Neutrophil (primary cell): ENCODE measurements at regions not wholly inside any gene's neighbourhood (a gene's known extent, or its start where the extent isn't known, plus 50 kb on each side); places are given as distances from the start of the nearest gene placed in this dataset.

Experiments
- H3K27ac ChIP-seq: fragments of 200-600 bp; sonication (generic); 2 replicates; pipeline ENCODE4 v1.5.1; 2016; ENCODE audit warnings: mild to moderate bottlenecking, moderate library complexity
- H3K27me3 ChIP-seq: fragments of 200-600 bp; sonication (generic); 2 replicates; pipeline ENCODE4 v1.6.0; 2016; ENCODE audit warnings: mild to moderate bottlenecking
- H3K36me3 ChIP-seq: fragments of 200-600 bp; sonication (generic); 2 replicates; pipeline ENCODE4 v1.5.1; 2017
- H3K4me1 ChIP-seq, 2 experiments: fragments of 200-600 bp in 1 of 2; sonication (generic) in 1 of 2; 1 replicate in 1 of 2; 2 replicates in 1 of 2; pipeline versions ENCODE4 v1.5.1 to v1.6.1; 2013 to 2016; ENCODE audit warnings: low read depth in 1 of 2, low read length in 1 of 2, mild to moderate bottlenecking in 1 of 2, moderate library complexity in 1 of 2; ENCODE audit not compliant: control insufficient read depth in 1 of 2, insufficient read depth in 1 of 2
- H3K4me3 ChIP-seq, 2 experiments: fragments of 200-600 bp in 1 of 2; sonication (generic) in 1 of 2; 1 replicate in 1 of 2; 2 replicates in 1 of 2; pipeline ENCODE4 v1.5.1; 2013 to 2016; ENCODE audit warnings: low read depth in 1 of 2, low read length in 1 of 2, mild to moderate bottlenecking in 1 of 2, moderate library complexity in 1 of 2
- H3K9me3 ChIP-seq: fragments of 200-600 bp; sonication (generic); 2 replicates; pipeline ENCODE4 v1.5.1; 2016
- TF ChIP-seq, protein P1 (sequence below): fragments of 200-600 bp; sonication (generic); IDR thresholded peaks from 2 replicates; pipeline ENCODE4 v1.5.1; 2016; ENCODE audit warnings: antibody characterized with exemption

- TF ChIP-seq, protein P1, sequence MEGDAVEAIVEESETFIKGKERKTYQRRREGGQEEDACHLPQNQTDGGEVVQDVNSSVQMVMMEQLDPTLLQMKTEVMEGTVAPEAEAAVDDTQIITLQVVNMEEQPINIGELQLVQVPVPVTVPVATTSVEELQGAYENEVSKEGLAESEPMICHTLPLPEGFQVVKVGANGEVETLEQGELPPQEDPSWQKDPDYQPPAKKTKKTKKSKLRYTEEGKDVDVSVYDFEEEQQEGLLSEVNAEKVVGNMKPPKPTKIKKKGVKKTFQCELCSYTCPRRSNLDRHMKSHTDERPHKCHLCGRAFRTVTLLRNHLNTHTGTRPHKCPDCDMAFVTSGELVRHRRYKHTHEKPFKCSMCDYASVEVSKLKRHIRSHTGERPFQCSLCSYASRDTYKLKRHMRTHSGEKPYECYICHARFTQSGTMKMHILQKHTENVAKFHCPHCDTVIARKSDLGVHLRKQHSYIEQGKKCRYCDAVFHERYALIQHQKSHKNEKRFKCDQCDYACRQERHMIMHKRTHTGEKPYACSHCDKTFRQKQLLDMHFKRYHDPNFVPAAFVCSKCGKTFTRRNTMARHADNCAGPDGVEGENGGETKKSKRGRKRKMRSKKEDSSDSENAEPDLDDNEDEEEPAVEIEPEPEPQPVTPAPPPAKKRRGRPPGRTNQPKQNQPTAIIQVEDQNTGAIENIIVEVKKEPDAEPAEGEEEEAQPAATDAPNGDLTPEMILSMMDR = no peak
- no peak overlapping the region for H3K4me3 ChIP-seq
- H3K36me3 ChIP-seq = no peaks in the 10 kb centered on the region
- no peaks in the 10 kb centered on the region for H3K27me3 ChIP-seq
- H3K27ac ChIP-seq = no peak overlapping the region
- H3K9me3 ChIP-seq = no peaks in the 10 kb centered on the region
- no peaks in the 10 kb centered on the region for H3K4me1 ChIP-seq
Observed at GRCh38 chr5:67381236-67381880, 184.8 kb upstream of the CD180 start.

- no peaks in the 10 kb centered on the region for H3K36me3 ChIP-seq
- TF ChIP-seq, protein P1 = no peak
- no peaks in the 10 kb centered on the region for H3K9me3 ChIP-seq
- H3K4me3 ChIP-seq = no peak overlapping the region
- no peaks in the 10 kb centered on the region for H3K4me1 ChIP-seq
- no peak overlapping the region for H3K27ac ChIP-seq
- no peaks in the 10 kb centered on the region for H3K27me3 ChIP-seq
Observed at GRCh38 chr5:67380431-67380830, 183.8 kb upstream of the CD180 start.

DNA sequence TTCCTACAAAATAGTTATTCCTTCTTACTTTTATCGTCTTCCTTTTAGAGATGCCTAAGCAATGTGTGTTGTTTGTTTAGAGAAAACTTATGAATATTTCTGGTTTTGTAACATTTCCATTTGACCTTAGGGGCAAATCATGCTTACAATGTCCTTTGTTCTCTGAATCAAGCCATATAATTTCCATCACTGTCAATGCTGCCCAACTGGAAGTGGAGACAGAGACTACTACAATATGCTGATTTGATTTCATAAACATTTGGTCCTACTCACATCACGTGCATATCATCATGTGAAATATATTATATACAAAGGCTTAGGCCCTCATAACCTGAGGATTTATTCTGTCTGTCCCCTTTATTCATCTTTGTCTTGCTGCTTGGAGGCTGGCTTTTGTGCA is 183.2 kb upstream of the CD180 start:
- TF ChIP-seq, protein P1 = no peak
- Histone ChIP-seq H3K27ac (no peak overlapping the region), H3K4me3 (no peak overlapping the region), H3K27me3 (no peaks in the 10 kb centered on the region), H3K9me3 (no peaks in the 10 kb centered on the region), H3K36me3 (no peaks in the 10 kb centered on the region), H3K4me1 (no peaks in the 10 kb centered on the region)

DNA sequence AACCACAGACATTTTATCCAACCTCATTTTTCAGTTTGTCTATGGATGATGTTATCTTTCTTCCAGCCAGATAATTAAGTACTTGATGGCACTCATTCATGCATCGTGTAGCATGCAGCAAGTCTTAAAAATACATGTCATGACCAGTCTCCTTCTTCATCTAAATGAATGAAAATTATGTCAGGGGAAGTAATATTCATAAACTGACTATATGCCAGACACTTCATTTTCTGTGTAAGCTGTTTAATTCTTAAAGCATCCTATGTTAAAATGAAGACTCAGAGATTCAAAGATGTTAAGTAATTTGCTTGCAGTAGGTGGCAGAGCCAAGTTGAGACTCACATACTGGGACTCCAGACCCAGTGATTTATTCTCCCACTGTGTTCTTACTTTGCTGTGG is 181.7 kb upstream of the CD180 start:
- TF ChIP-seq, protein P1 = no peak
- H3K4me3 ChIP-seq = no peak overlapping the region
- no peaks in the 10 kb centered on the region for H3K9me3 ChIP-seq
- H3K4me1 ChIP-seq = no peaks in the 10 kb centered on the region
- no peak overlapping the region for H3K27ac ChIP-seq
- no peaks in the 10 kb centered on the region for H3K36me3 ChIP-seq
- H3K27me3 ChIP-seq = no peaks in the 10 kb centered on the region

- no peak overlapping the region for H3K27ac ChIP-seq
- TF ChIP-seq, protein P1 = no peak
- H3K4me3 ChIP-seq = no peak overlapping the region
- H3K4me1 ChIP-seq = no peaks in the 10 kb centered on the region
- H3K36me3 ChIP-seq = no peaks in the 10 kb centered on the region
- H3K27me3 ChIP-seq = no peaks in the 10 kb centered on the region
- no peaks in the 10 kb centered on the region for H3K9me3 ChIP-seq
Observed at GRCh38 chr5:67377631-67378030, 181.0 kb upstream of the CD180 start.
